Retinal pigment epithelial cell (primary cell): ENCODE measurements at regions not wholly inside any gene's neighbourhood (a gene's known extent, or its start where the extent isn't known, plus 50 kb on each side); places are given as distances from the start of the nearest gene placed in this dataset.
"Not testable (repeated sequence)": the region's sequence is repeated elsewhere in the genome, so short reads cannot be mapped to it uniquely, and the experiment has no call there.

ENCODE experiments used
- DNase-seq: peaks from one replicate; pipeline ENCODE4 v3.0.0-alpha.2; 2010; ENCODE audit warnings: low read depth
- H3K4me3 ChIP-seq: 2 replicates; pipeline ENCODE4 v1.5.1; 2011; ENCODE audit warnings: mild to moderate bottlenecking, low read length, control low read depth, moderate library complexity
- CTCF ChIP-seq: conservative IDR thresholded peaks from 2 replicates; pipeline ENCODE4 v1.5.1; 2011; ENCODE audit warnings: low read depth, low read length, control low read depth, inconsistent platforms

GRCh38 chr2:192499476-192499875 lies 304.7 kb upstream of the TMEFF2 start:
- TF ChIP-seq CTCF = no peak
- peak; percentile 94 for DNase-seq
- H3K4me3 ChIP-seq = no peak overlapping the region

- TF ChIP-seq CTCF = no peak
- H3K4me3 ChIP-seq = no peak overlapping the region
- DNase-seq = no peak
Measured at GRCh38 chr2:192498747-192499146, 304.0 kb upstream of the TMEFF2 start.

- H3K4me3 ChIP-seq, DNase-seq: not testable (repeated sequence)
Measured at GRCh38 chr2:192488158-192488557, 293.4 kb upstream of the TMEFF2 start.

- TF ChIP-seq CTCF = no peak
- no peak overlapping the region for H3K4me3 ChIP-seq
- no peak for DNase-seq
Measured at GRCh38 chr2:192487636-192488035, 292.9 kb upstream of the TMEFF2 start.

GRCh38 chr2:192484903-192485302 lies 290.2 kb upstream of the TMEFF2 start:
- DNase-seq = no peak
- TF ChIP-seq CTCF = no peak
- H3K4me3 ChIP-seq = no peak overlapping the region

GRCh38 chr2:192480984-192481383 lies 286.3 kb upstream of the TMEFF2 start:
- H3K4me3 ChIP-seq = no peak overlapping the region
- DNase-seq = no peak
- no peak for TF ChIP-seq CTCF

- TF ChIP-seq CTCF = no peak
- no peak for DNase-seq
Measured at GRCh38 chr2:192473331-192473730, 278.6 kb upstream of the TMEFF2 start.

GRCh38 chr2:192471982-192472381 lies 277.2 kb upstream of the TMEFF2 start:
- H3K4me3 ChIP-seq = no peak overlapping the region
- DNase-seq = no peak
- no peak for TF ChIP-seq CTCF

More at GRCh38 chr2:192473331-192473730, 278.6 kb upstream of the TMEFF2 start:
- no peak overlapping the region for H3K4me3 ChIP-seq
